IMR-90 (cell line): ENCODE measurements at regions not wholly inside any gene's neighbourhood (a gene's known extent, or its start where the extent isn't known, plus 50 kb on each side); places are given as distances from the start of the nearest gene placed in this dataset.

Experiments used
- ATAC-seq: fragments of 200-7000 bp; cut with Tn5 transposase; 2 replicates; pipeline ENCODE4 v1.9.1; 2020; ENCODE audit warnings: low read depth, mild to moderate bottlenecking, moderate library complexity
- BruUV-seq: library from RNA; stranded (reverse); fragments of 400-500 nt; replicated peaks from 2 replicates; lab custom pipeline; 2021; lab: Mats Ljungman, UMichigan
- CTCF ChIA-PET: fragments of 300-600 bp; formaldehyde crosslinking; extraction: SDS; loops from one replicate; lab custom pipeline; 2021; ENCODE audit warnings: antibody characterized with exemption; lab: Yijun Ruan, JAX
- POLR2A ChIA-PET: fragments of 300-600 bp; sonication (Branson Sonifier 250); formaldehyde crosslinking; loops from one replicate; lab custom pipeline; 2022; ENCODE audit warnings: antibody characterized with exemption; ENCODE audit not compliant: unreplicated experiment; lab: Charles Lee
- DNase-seq: peaks from one replicate; pipeline ENCODE4 v3.0.0; 2013
- H2AFZ ChIP-seq: replicated peaks from 2 replicates; pipeline ENCODE3; 2013; ENCODE audit warnings: low read length, mild to moderate bottlenecking; ENCODE audit not compliant: poor library complexity
- H2AK5ac ChIP-seq: 2 replicates; pipeline ENCODE4 v1.6.1; 2013; ENCODE audit warnings: low read depth, low read length, inconsistent platforms
- H2AK9ac ChIP-seq: replicated peaks from 2 replicates; pipeline ENCODE3; 2013; ENCODE audit warnings: mild to moderate bottlenecking, low read depth, low read length, moderate library complexity; ENCODE audit not compliant: poor library complexity
- H2BK120ac ChIP-seq: 2 replicates; pipeline ENCODE4 v1.6.1; 2013; ENCODE audit warnings: low read depth, low read length, inconsistent platforms
- H2BK15ac ChIP-seq: 3 replicates; pipeline ENCODE4 v1.6.1; 2013; ENCODE audit warnings: low read depth, low read length, inconsistent platforms
- H2BK20ac ChIP-seq: 2 replicates; pipeline ENCODE4 v1.6.1; 2013; ENCODE audit warnings: low read depth, mild to moderate bottlenecking, inconsistent platforms, low read length, moderate library complexity
- H2BK5ac ChIP-seq: 2 replicates; pipeline ENCODE4 v1.6.1; 2013; ENCODE audit warnings: mild to moderate bottlenecking, low read depth, low read length, inconsistent platforms; ENCODE audit not compliant: poor library complexity, severe bottlenecking
- H3K14ac ChIP-seq: replicated peaks from 2 replicates; pipeline ENCODE4 v1.6.1; 2013; ENCODE audit warnings: low read depth, low read length, inconsistent platforms
- H3K18ac ChIP-seq: 2 replicates; pipeline ENCODE4 v1.6.1; 2013; ENCODE audit warnings: low read depth, low read length, control low read depth
- H3K23ac ChIP-seq: 2 replicates; pipeline ENCODE4 v1.6.1; 2013; ENCODE audit warnings: low read depth, low read length, inconsistent platforms
- H3K27ac ChIP-seq: 2 replicates; pipeline ENCODE4 v1.5.1; 2013; ENCODE audit warnings: mild to moderate bottlenecking, control low read depth, low read length; ENCODE audit not compliant: insufficient read depth
- H3K27me3 ChIP-seq: 2 replicates; pipeline ENCODE4 v1.6.1; 2013; ENCODE audit warnings: low read length; ENCODE audit not compliant: control insufficient read depth, insufficient read depth
- H3K36me3 ChIP-seq: 2 replicates; pipeline ENCODE4 v1.6.1; 2013; ENCODE audit warnings: low read length, mixed read lengths; ENCODE audit not compliant: control insufficient read depth, insufficient read depth
- H3K4ac ChIP-seq: 2 replicates; pipeline ENCODE4 v1.6.1; 2013; ENCODE audit warnings: low read depth, low read length, inconsistent platforms
- H3K4me1 ChIP-seq: 2 replicates; pipeline ENCODE4 v1.6.1; 2013; ENCODE audit warnings: low read length, mixed read lengths; ENCODE audit not compliant: control insufficient read depth, insufficient read depth
- H3K4me2 ChIP-seq: 2 replicates; pipeline ENCODE4 v1.6.1; 2013; ENCODE audit warnings: low read depth, mild to moderate bottlenecking, control low read depth, low read length, moderate library complexity
- H3K4me3 ChIP-seq: 2 replicates; pipeline ENCODE4 v1.5.1; 2013; ENCODE audit warnings: low read depth, mild to moderate bottlenecking, control low read depth, low read length, moderate library complexity; ENCODE audit not compliant: insufficient read depth
- H3K56ac ChIP-seq: 2 replicates; pipeline ENCODE4 v1.6.1; 2013; ENCODE audit warnings: low read length, inconsistent platforms; ENCODE audit not compliant: insufficient read depth; ENCODE audit errors: extremely low read depth
- H3K79me1 ChIP-seq, 2 experiments: 2 replicates each; pipeline ENCODE4 v1.6.1; 2013; ENCODE audit warnings: low read length in 2 of 2, inconsistent platforms in 1 of 2, low read depth in 1 of 2
- H3K9ac ChIP-seq: 2 replicates; pipeline ENCODE4 v1.6.1; 2013; ENCODE audit warnings: low read depth, low read length, control low read depth
- H3K9me1 ChIP-seq: 2 replicates; pipeline ENCODE4 v1.6.1; 2013; ENCODE audit warnings: low read length, inconsistent platforms; ENCODE audit not compliant: insufficient read depth
- H3K9me3 ChIP-seq: 2 replicates; pipeline ENCODE4 v1.6.1; 2013; ENCODE audit warnings: low read length; ENCODE audit not compliant: control insufficient read depth, insufficient read depth
- H4K20me1 ChIP-seq: 2 replicates; pipeline ENCODE4 v1.6.1; 2013; ENCODE audit warnings: low read length, inconsistent platforms; ENCODE audit not compliant: insufficient read depth
- H4K5ac ChIP-seq: 2 replicates; pipeline ENCODE4 v1.6.1; 2013; ENCODE audit warnings: mild to moderate bottlenecking, low read depth, low read length, control low read depth
- H4K8ac ChIP-seq, 2 experiments: 2 replicates each; pipeline ENCODE4 v1.6.1; 2013; ENCODE audit warnings: low read depth in 2 of 2, low read length in 2 of 2, control low read depth in 1 of 2, inconsistent platforms in 1 of 2
- H4K91ac ChIP-seq: 2 replicates; pipeline ENCODE4 v1.6.1; 2013; ENCODE audit warnings: low read depth, low read length, inconsistent platforms; ENCODE audit not compliant: insufficient read depth
- CEBPB ChIP-seq: IDR thresholded peaks from 2 replicates; pipeline ENCODE4 v1.6.1; 2012; ENCODE audit warnings: low read depth, low read length, improper control_type of control experiment
- FOS ChIP-seq: fragments of 150-350 bp; IDR thresholded peaks from 2 replicates; pipeline ENCODE4 v1.6.1; 2016; ENCODE audit warnings: low read depth, low read length
- MAFK ChIP-seq: IDR thresholded peaks from 2 replicates; pipeline ENCODE4 v1.6.1; 2012; ENCODE audit warnings: low read depth, low read length, improper control_type of control experiment
- NFE2L2 ChIP-seq: fragments of 150-350 bp; IDR thresholded peaks from 2 replicates; pipeline ENCODE4 v1.6.1; 2016; ENCODE audit warnings: low read depth, mild to moderate bottlenecking, low read length
- RCOR1 ChIP-seq: IDR thresholded peaks from 2 replicates; pipeline ENCODE4 v1.6.1; 2012; ENCODE audit warnings: mild to moderate bottlenecking, low read length, improper control_type of control experiment; ENCODE audit not compliant: insufficient replicate concordance
- WGBS, 2 experiments: methylation state at CpG; one replicate each; pipeline versions ENCODE4 v1.1.5 to v1.1.7; 2013; ENCODE audit warnings: missing lambda C conversion rate in 2 of 2; ENCODE audit not compliant: insufficient read length in 1 of 2; ENCODE audit errors: extremely low coverage in 2 of 2; 5-methylcytosine and 5-hydroxymethylcytosine counted together
- dilution Hi-C: fragments of 300-500 bp; cut with HindIII; formaldehyde crosslinking; loops from one replicate; pipeline ENCODE4 v1.14.3; 2018; ENCODE audit warnings: low sequenced_read_pairs; ENCODE audit not compliant: unreplicated experiment
- in situ Hi-C: fragments of 300-500 bp; cut with MboI; formaldehyde crosslinking; loops from 3 replicates; pipeline ENCODE4 v1.14.3; 2019; ENCODE audit warnings: low sequenced_read_pairs, inconsistent platforms, mixed read lengths
- intact Hi-C: fragments of 100-400 bp; cut with micrococcal nuclease; formaldehyde crosslinking; loops from 2 replicates; pipeline ENCODE4 v1.10.0; 2022
- TF ChIP-seq, protein P1 (sequence below): conservative IDR thresholded peaks from 2 replicates; pipeline ENCODE4 v1.5.1; 2012; ENCODE audit warnings: mild to moderate bottlenecking, low read depth, low read length, improper control_type of control experiment

DNA sequence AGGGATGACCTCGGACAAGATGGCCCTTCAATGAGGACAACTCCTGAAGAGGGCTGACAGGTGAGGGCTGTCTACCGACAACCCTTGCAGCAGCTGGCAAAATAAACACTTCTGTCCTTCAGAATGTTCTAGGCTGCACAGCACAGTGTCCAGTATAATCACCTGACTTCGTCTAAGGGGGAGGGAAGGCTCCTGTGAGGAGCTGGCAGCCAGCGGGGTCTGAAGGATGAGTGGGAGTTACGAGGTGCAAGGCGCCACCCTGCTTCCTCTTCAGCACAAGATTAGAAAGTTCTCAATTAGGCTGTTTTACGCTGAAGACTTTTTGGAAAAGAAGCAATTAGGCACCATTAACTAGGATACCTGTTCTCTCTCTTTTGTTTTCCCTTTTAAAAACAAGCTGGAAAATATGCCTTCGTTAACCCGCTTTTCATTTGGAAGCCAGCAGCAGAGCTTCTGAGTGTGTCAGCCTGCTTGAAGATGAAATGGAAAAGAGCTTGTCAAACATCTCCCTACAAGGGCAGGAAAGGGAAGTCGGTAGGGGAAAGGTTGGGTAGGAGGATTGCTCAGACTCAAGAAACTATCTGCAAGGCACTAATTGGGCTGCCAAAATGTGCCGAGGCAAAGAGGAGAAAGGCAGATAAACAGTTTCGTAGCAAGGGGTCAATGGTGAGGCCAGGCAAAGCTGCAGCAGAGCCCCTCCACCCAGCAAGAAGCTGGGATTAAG, 592.2 kb upstream of the CADM1 start:
- no peaks in the 10 kb centered on the region for H3K9me1 ChIP-seq
- no CpG with 5 or more reads among the region's 12 CpGs for WGBS, 2 experiments
- no peak overlapping the region for H3K23ac ChIP-seq
- ATAC-seq (no peak), DNase-seq (no peak)
- H2BK15ac ChIP-seq = no peak overlapping the region
- no peak overlapping the region for H4K91ac ChIP-seq
- no peak overlapping the region for H2BK120ac ChIP-seq
- H2AK5ac ChIP-seq = no peak overlapping the region
- no peak overlapping the region for H4K8ac ChIP-seq
- H3K9me3 ChIP-seq = no peaks in the 10 kb centered on the region
- no peaks in the 10 kb centered on the region; the same call in 1 of the 2 replicates for H3K27me3 ChIP-seq
- TF ChIP-seq NFE2L2 = no peak
- TF ChIP-seq MAFK = no peak
- TF ChIP-seq, protein P1, sequence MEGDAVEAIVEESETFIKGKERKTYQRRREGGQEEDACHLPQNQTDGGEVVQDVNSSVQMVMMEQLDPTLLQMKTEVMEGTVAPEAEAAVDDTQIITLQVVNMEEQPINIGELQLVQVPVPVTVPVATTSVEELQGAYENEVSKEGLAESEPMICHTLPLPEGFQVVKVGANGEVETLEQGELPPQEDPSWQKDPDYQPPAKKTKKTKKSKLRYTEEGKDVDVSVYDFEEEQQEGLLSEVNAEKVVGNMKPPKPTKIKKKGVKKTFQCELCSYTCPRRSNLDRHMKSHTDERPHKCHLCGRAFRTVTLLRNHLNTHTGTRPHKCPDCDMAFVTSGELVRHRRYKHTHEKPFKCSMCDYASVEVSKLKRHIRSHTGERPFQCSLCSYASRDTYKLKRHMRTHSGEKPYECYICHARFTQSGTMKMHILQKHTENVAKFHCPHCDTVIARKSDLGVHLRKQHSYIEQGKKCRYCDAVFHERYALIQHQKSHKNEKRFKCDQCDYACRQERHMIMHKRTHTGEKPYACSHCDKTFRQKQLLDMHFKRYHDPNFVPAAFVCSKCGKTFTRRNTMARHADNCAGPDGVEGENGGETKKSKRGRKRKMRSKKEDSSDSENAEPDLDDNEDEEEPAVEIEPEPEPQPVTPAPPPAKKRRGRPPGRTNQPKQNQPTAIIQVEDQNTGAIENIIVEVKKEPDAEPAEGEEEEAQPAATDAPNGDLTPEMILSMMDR = no peak
- TF ChIP-seq FOS = no peak
- TF ChIP-seq CEBPB = no peak
- TF ChIP-seq RCOR1 = no peak
- no peak overlapping the region for H2BK5ac ChIP-seq
- H4K5ac ChIP-seq = no peak overlapping the region
- no peaks in the 10 kb centered on the region for H3K4me1 ChIP-seq
- no peak overlapping the region for H2BK20ac ChIP-seq
- H3K9ac ChIP-seq = no peak overlapping the region
- H3K79me1 ChIP-seq = no peaks in the 10 kb centered on the region
- in situ Hi-C loops (no loop called here), intact Hi-C loops (no loop called here), dilution Hi-C loops (no loop called here)
- H3K36me3 ChIP-seq = no peaks in the 10 kb centered on the region
- POLR2A ChIA-PET = no interaction called here
- H3K27ac ChIP-seq = no peak overlapping the region
- BruUV-seq = no TSS peak
- H3K4me2 ChIP-seq = no peak overlapping the region
- no peak overlapping the region for H2AK9ac ChIP-seq
- no peak overlapping the region for H2AFZ ChIP-seq
- H3K56ac ChIP-seq = no peak overlapping the region
- H3K14ac ChIP-seq = no peak overlapping the region
- no peak overlapping the region for H3K18ac ChIP-seq
- H3K4me3 ChIP-seq = no peak overlapping the region
- CTCF ChIA-PET = no interaction called here
- no peak overlapping the region for H3K4ac ChIP-seq
- no peaks in the 10 kb centered on the region for H4K20me1 ChIP-seq
